ENCODE measurements at regions not wholly inside any gene's neighbourhood (a gene's known extent, or its start where the extent isn't known, plus 50 kb on each side); places are given as distances from the start of the nearest gene placed in this dataset.
"Not testable (repeated sequence)": the region's sequence is repeated elsewhere in the genome, so short reads cannot be mapped to it uniquely, and the experiment has no call there.

- not testable (repeated sequence) for H3K4me3 ChIP-seq (ENCODE audit: low read depth, low read length); DNase-seq (ENCODE audit: low read depth)
Observed at GRCh38 chr2:87325911-87326294, 304.3 kb upstream of the PLGLB1 start.

- not testable (repeated sequence) for DNase-seq (ENCODE audit: low read depth); H3K4me3 ChIP-seq (ENCODE audit: low read depth, low read length)
Observed at GRCh38 chr2:87326754-87327153, 305.1 kb upstream of the PLGLB1 start.

GRCh38 chr2:87327648-87328371 lies 306.2 kb upstream of the PLGLB1 start:
- DNase-seq (ENCODE audit: low read depth); H3K4me3 ChIP-seq (ENCODE audit: low read depth, low read length): not testable (repeated sequence)

GRCh38 chr2:87329529-87329928 lies 307.9 kb upstream of the PLGLB1 start:
- DNase-seq (ENCODE audit: low read depth); H3K4me3 ChIP-seq (ENCODE audit: low read depth, low read length): not testable (repeated sequence)

- not testable (repeated sequence) for H3K4me3 ChIP-seq (ENCODE audit: low read depth, low read length); DNase-seq (ENCODE audit: low read depth)
Observed at GRCh38 chr2:87330486-87330885, 308.8 kb upstream of the PLGLB1 start.

- peak; percentile 6 for DNase-seq (ENCODE audit: low read depth)
- not testable (repeated sequence) for H3K4me3 ChIP-seq (ENCODE audit: low read depth, low read length)
Observed at GRCh38 chr2:87331940-87332583, 310.4 kb upstream of the PLGLB1 start.

- H3K4me3 ChIP-seq (ENCODE audit: low read depth, low read length); DNase-seq (ENCODE audit: low read depth): not testable (repeated sequence)
Observed at GRCh38 chr2:87334888-87335287, 313.2 kb upstream of the PLGLB1 start.

GRCh38 chr2:87338998-87339397 lies 317.4 kb upstream of the PLGLB1 start:
- H3K4me3 ChIP-seq (ENCODE audit: low read depth, low read length), result not testable (repeated sequence)
- DNase-seq (ENCODE audit: low read depth), result peak; percentile 33

GRCh38 chr2:87341601-87342014 lies 320.0 kb upstream of the PLGLB1 start:
- TF ChIP-seq CTCF (conservative IDR thresholded peaks at IDR 0.05; ENCODE audit: low read depth, low read length), result peak; percentile 36
- not testable (repeated sequence) for H3K4me3 ChIP-seq (ENCODE audit: low read depth, low read length)
- peak; percentile 77 for DNase-seq (ENCODE audit: low read depth)

GRCh38 chr2:87342175-87342574 lies 320.5 kb upstream of the PLGLB1 start:
- not testable (repeated sequence) for DNase-seq (ENCODE audit: low read depth); H3K4me3 ChIP-seq (ENCODE audit: low read depth, low read length)

- peak; percentile 15 for DNase-seq (ENCODE audit: low read depth)
- peak; percentile 19 for TF ChIP-seq CTCF (conservative IDR thresholded peaks at IDR 0.05; ENCODE audit: low read depth, low read length)
- not testable (repeated sequence) for H3K4me3 ChIP-seq (ENCODE audit: low read depth, low read length)
Observed at GRCh38 chr2:87343347-87343746, 321.7 kb upstream of the PLGLB1 start.

- not testable (repeated sequence) for H3K4me3 ChIP-seq (ENCODE audit: low read depth, low read length); DNase-seq (ENCODE audit: low read depth)
Observed at GRCh38 chr2:87345283-87345682, 323.6 kb upstream of the PLGLB1 start.

- not testable (repeated sequence) for DNase-seq (ENCODE audit: low read depth); H3K4me3 ChIP-seq (ENCODE audit: low read depth, low read length)
Observed at GRCh38 chr2:87348556-87348955, 326.9 kb upstream of the PLGLB1 start.

GRCh38 chr2:87349006-87349405 lies 327.4 kb upstream of the PLGLB1 start:
- not testable (repeated sequence) for H3K4me3 ChIP-seq (ENCODE audit: low read depth, low read length); DNase-seq (ENCODE audit: low read depth)

GRCh38 chr2:87352178-87352934 lies 330.7 kb upstream of the PLGLB1 start:
- H3K4me3 ChIP-seq (ENCODE audit: low read depth, low read length); DNase-seq (ENCODE audit: low read depth): not testable (repeated sequence)

GRCh38 chr2:87353408-87353807 lies 331.8 kb upstream of the PLGLB1 start:
- not testable (repeated sequence) for H3K4me3 ChIP-seq (ENCODE audit: low read depth, low read length); DNase-seq (ENCODE audit: low read depth)

GRCh38 chr2:87354102-87354501 lies 332.5 kb upstream of the PLGLB1 start:
- not testable (repeated sequence) for DNase-seq (ENCODE audit: low read depth); H3K4me3 ChIP-seq (ENCODE audit: low read depth, low read length)
